Activated CD4-positive, alpha-beta T cell treated with anti-CD3 and anti-CD28 coated beads for 24 hours (primary cell): ENCODE measurements at regions not wholly inside any gene's neighbourhood (a gene's known extent, or its start where the extent isn't known, plus 50 kb on each side); places are given as distances from the start of the nearest gene placed in this dataset.

Source experiments
- DNase-seq, 2 donors: peaks; one replicate each; pipeline ENCODE4 v3.0.0-alpha.2; 2020; ENCODE audit warnings: low read depth in 2 of 2

GRCh38 chr7:67553378-67553777, 556.7 kb downstream of the TYW1 start:
- DNase-seq, result no peak

- no peak for DNase-seq
Observed at GRCh38 chr7:67554986-67555385, 558.4 kb downstream of the TYW1 start.

GRCh38 chr7:67564959-67565358, 568.3 kb downstream of the TYW1 start:
- no peak for DNase-seq

- no peak for DNase-seq
Observed at GRCh38 chr7:67566101-67566500, 569.5 kb downstream of the TYW1 start.

GRCh38 chr7:67571026-67571545, 574.5 kb downstream of the TYW1 start:
- DNase-seq, result no peak

GRCh38 chr7:67573639-67574038, 577.0 kb downstream of the TYW1 start:
- no peak for DNase-seq

GRCh38 chr7:67588631-67589030, 592.0 kb downstream of the TYW1 start:
- DNase-seq, result no peak

GRCh38 chr7:67589183-67589582, 592.5 kb downstream of the TYW1 start:
- no peak for DNase-seq

GRCh38 chr7:67590649-67591048, 594.0 kb downstream of the TYW1 start:
- no peak for DNase-seq

- DNase-seq, result no peak
Observed at GRCh38 chr7:67593794-67594193, 597.2 kb downstream of the TYW1 start.

GRCh38 chr7:67595431-67596180, 599.0 kb downstream of the TYW1 start:
- DNase-seq, result no peak

GRCh38 chr7:67597161-67597560, 600.5 kb downstream of the TYW1 start:
- no peak for DNase-seq

GRCh38 chr7:67598469-67598868, 601.8 kb downstream of the TYW1 start:
- DNase-seq, result no peak

- no peak for DNase-seq
Observed at GRCh38 chr7:67599331-67600062, 602.9 kb downstream of the TYW1 start.

GRCh38 chr7:67602246-67602887, 605.7 kb downstream of the TYW1 start:
- no peak for DNase-seq

GRCh38 chr7:67604461-67605386, 608.1 kb downstream of the TYW1 start:
- DNase-seq, result no peak

GRCh38 chr7:67608806-67609205, 612.2 kb downstream of the TYW1 start:
- no peak for DNase-seq

GRCh38 chr7:67610897-67611296, 614.3 kb downstream of the TYW1 start:
- no peak for DNase-seq

- DNase-seq, result no peak
Observed at GRCh38 chr7:67614843-67615242, 618.2 kb downstream of the TYW1 start.

GRCh38 chr7:67616517-67616916, 619.9 kb downstream of the TYW1 start:
- no peak for DNase-seq

- no peak for DNase-seq
Observed at GRCh38 chr7:67618556-67619162, 622.0 kb downstream of the TYW1 start.
